ENCODE measurements at regions not wholly inside any gene's neighbourhood (a gene's known extent, or its start where the extent isn't known, plus 50 kb on each side); places are given as distances from the start of the nearest gene placed in this dataset.

DNA sequence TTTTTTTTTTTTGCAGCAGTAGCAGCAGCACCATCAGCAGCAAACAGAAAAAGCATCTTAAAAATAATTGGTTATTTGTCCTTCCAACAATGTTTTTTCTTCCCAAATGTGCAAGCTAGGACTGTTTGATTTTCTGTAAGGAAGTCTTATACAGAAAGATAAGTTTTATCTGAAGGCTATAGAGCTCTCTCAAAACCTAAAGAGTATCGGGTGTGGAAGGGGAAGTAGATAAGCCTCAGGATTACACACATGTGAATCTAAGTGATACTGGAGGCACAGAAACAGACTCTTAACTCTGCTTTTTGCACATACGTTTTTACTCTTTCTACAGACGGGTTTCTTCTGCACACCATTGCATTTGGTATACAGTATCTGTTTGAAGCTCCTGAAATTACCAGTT, 184.4 kb upstream of the FTMT start:
- DNase-seq (ENCODE audit: low spot score in 2 of 2), result no peak
- H3K9me3 ChIP-seq, result peaks cover 0 to 6% of the 10 kb centered on the region in 2 donors
- no peak overlapping the region for H3K27ac ChIP-seq
- H3K4me1 ChIP-seq, result no peaks in the 10 kb centered on the region
- TF ChIP-seq POLR2AphosphoS5 (IDR thresholded peaks at IDR 0.05) (no peak), CTCF (IDR thresholded peaks at IDR 0.05) (no peak), POLR2A (IDR thresholded peaks at IDR 0.05) (no peak)
- no peaks in the 10 kb centered on the region for H3K36me3 ChIP-seq
- no peak overlapping the region for H3K4me3 ChIP-seq
- no peaks in the 10 kb centered on the region for H3K27me3 ChIP-seq
- intact Hi-C loops (cut with DNase I; ENCODE audit: low total_unique reads), result no loop called here

DNA sequence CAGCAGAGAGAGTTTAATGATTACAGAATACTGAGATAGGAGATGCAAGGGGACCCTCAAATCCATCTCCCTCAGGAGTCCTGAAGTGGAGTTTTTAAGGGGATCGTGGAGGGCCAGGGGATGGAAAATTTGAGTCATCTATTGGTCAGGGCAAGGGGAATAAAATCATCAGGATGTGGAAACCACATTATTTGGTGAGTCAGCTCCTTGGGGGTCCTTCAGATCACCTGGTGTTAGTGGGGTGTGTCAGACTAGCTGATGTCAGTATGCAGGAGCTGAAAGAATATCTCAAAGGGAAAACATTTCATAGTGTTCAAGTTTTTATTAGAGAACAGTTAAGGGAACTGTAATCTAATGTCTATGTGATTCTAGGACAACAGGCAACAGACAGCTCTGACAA, 183.0 kb upstream of the FTMT start:
- Histone ChIP-seq H3K9me3 (peaks cover 0 to 6% of the 10 kb centered on the region in 2 donors), H3K4me3 (no peak overlapping the region), H3K27ac (no peak overlapping the region), H3K36me3 (no peaks in the 10 kb centered on the region), H3K27me3 (no peaks in the 10 kb centered on the region), H3K4me1 (no peaks in the 10 kb centered on the region)
- TF ChIP-seq POLR2A (IDR thresholded peaks at IDR 0.05) (no peak), CTCF (IDR thresholded peaks at IDR 0.05) (no peak), POLR2AphosphoS5 (IDR thresholded peaks at IDR 0.05) (no peak)
- DNase-seq (ENCODE audit: low spot score in 2 of 2), result no peak
- intact Hi-C loops (cut with DNase I; ENCODE audit: low total_unique reads), result no loop called here

- TF ChIP-seq POLR2A (IDR thresholded peaks at IDR 0.05), result no peak
- TF ChIP-seq POLR2AphosphoS5 (IDR thresholded peaks at IDR 0.05), result no peak
- TF ChIP-seq CTCF (IDR thresholded peaks at IDR 0.05), result no peak
- DNase-seq (ENCODE audit: low spot score in 2 of 2), result no peak
- Histone ChIP-seq H3K27ac (no peak overlapping the region), H3K4me1 (no peaks in the 10 kb centered on the region), H3K27me3 (no peaks in the 10 kb centered on the region), H3K9me3 (no peaks in the 10 kb centered on the region), H3K36me3 (no peaks in the 10 kb centered on the region), H3K4me3 (no peak overlapping the region)
- intact Hi-C loops (cut with DNase I; ENCODE audit: low total_unique reads), result no loop called here
Measured at GRCh38 chr5:121671624-121672023, 180.1 kb upstream of the FTMT start.

DNA sequence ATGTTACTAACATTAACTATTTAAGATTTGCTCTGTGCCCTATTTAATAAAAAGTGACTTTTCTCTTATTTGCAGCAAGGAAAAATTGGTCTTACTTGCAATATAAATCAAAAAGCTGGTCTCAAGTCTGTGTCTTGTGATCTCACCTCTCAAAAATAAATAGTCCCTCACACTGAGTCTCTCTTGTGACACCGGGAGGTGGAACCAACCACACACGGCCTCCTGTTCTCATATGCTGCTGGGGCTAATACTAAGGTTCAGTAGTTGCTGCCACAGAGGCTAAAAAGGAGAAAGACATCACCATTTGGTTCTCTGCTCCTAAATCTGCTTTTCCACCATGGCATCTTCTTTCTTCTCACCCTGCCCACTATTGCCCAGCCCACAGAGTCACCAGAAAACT, 175.8 kb upstream of the FTMT start:
- H3K4me1 ChIP-seq, result no peaks in the 10 kb centered on the region
- intact Hi-C loops (cut with DNase I; ENCODE audit: low total_unique reads), result no loop called here
- H3K27me3 ChIP-seq, result no peaks in the 10 kb centered on the region
- TF ChIP-seq CTCF (IDR thresholded peaks at IDR 0.05) (no peak), POLR2AphosphoS5 (IDR thresholded peaks at IDR 0.05) (no peak), POLR2A (IDR thresholded peaks at IDR 0.05) (no peak)
- peaks cover 0 to 8% of the 10 kb centered on the region in 2 donors for H3K9me3 ChIP-seq
- H3K4me3 ChIP-seq, result no peak overlapping the region
- H3K27ac ChIP-seq, result no peak overlapping the region
- H3K36me3 ChIP-seq, result no peaks in the 10 kb centered on the region
- DNase-seq (ENCODE audit: low spot score in 2 of 2), result no peak

GRCh38 chr5:121681229-121681855, 170.3 kb upstream of the FTMT start:
- peaks cover 0 to 18% of the 10 kb centered on the region in 2 donors for H3K9me3 ChIP-seq
- TF ChIP-seq POLR2A (IDR thresholded peaks at IDR 0.05) (no peak), POLR2AphosphoS5 (IDR thresholded peaks at IDR 0.05) (no peak), CTCF (IDR thresholded peaks at IDR 0.05) (no peak)
- no peak overlapping the region for H3K27ac ChIP-seq
- intact Hi-C loops (cut with DNase I; ENCODE audit: low total_unique reads), result no loop called here
- no peak for DNase-seq (ENCODE audit: low spot score in 2 of 2)
- H3K27me3 ChIP-seq, result no peaks in the 10 kb centered on the region
- no peaks in the 10 kb centered on the region for H3K36me3 ChIP-seq
- H3K4me1 ChIP-seq, result no peaks in the 10 kb centered on the region
- H3K4me3 ChIP-seq, result no peak overlapping the region
